HG03565 (cell line): ENCODE measurements at regions not wholly inside any gene's neighbourhood (a gene's known extent, or its start where the extent isn't known, plus 50 kb on each side); places are given as distances from the start of the nearest gene placed in this dataset.
"Not testable (repeated sequence)": the region's sequence is repeated elsewhere in the genome, so short reads cannot be mapped to it uniquely, and the experiment has no call there.

Source experiments
- ATAC-seq: cut with Tn5 transposase; IDR thresholded peaks from one replicate; pipeline ENCODE4 v1.9.1; 2021; ENCODE audit warnings: mild to moderate bottlenecking, moderate library complexity; ENCODE audit not compliant: unreplicated experiment

DNA sequence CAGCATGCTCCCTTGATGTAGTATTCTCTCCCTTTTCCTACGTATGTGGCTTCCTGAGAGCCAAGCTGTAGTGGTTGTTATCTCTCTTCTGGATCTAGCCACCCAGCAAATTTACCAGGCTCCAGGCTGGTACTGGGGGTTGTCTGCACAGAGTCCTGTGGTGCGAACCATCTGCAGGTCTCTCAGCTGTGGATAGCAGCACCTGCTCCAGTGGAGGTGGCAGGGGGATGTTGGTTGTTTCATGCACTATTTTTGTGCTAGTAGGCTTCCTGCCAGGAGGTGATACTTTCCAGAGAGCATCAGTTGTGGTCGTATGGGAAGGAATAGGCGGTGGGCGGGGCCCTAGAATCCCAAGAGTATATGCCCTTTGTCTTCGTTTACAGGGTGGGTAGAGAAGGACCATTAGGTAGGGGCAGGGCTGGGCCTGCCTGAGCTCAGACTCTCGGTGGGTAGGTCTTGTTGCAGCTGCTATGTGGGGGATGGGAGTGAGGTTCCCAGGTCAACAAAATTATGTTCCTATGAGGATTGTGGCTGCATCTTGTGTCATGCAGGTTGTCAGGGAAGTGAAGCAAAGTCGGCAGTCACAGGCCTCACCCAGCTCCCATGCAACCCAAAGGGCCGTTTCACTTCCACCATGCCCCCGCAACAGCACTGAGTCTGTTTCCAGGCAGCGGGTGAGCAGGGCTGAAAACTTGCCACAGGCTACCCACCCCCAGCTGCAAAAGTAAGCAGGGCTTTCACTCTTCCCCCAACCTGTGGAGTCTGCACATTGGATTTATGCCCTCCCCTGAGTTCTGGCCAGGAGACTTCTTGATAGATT lies 1139.5 kb downstream of the BCL11A start:
- ATAC-seq: no peak

DNA sequence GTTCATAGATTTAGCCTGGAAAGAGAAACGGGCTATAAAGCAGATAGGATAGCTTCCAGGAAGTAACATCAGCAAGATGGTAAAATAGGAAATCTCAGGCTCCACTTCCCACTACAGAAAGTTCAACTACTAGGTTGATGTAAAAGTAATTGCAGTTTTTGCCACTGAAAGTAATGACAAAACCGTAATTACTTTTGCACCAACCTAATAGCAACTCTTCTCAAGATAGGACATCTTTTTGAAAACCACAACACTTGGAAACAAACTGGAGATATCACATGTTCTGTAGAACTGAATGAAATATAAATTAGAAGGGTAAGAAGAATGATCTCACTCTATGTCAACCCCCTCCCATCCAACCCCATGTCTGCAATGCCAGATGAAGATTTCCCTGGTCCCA lies 1154.3 kb downstream of the BCL11A start:
- ATAC-seq: no peak

DNA sequence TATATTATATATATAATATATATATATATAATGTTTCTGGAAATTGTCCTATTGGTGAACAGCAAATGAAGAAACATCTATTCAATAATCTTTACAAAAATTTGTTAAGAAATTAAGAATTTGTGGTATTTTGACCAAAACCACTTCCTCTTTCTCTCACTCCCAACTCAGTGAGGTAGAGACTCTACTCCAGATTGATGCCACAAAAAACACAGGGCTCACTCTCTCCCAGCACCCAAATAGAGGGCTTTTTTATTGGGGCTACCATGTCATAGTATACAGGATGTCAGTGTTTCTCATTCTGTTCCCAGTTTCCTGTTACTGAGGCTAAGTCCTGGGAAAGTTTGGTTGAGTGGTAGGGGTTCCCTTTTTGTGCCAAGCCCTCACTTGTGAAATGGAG lies 1155.4 kb downstream of the BCL11A start:
- no peak for ATAC-seq

DNA sequence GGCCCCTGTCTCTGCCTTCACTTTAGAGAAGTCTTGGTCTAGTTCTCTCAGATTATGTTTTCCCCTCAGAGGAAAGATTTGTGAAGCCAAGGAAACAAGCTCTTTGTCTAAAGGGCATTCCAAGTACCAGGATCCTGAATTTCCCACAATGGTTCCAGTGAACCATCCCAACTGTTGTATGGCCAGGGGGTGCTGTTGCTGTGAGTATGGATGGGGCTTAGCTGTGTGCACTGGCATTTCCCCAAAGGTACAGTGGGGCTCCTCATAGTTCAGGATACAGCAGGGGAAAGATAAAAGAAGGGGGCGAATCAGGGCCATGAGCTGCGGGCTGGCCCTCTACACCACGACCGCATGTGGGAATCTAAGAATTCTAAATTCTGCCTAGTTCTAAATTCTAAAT lies 1154.0 kb upstream of the FANCL start:
- no peak for ATAC-seq

DNA sequence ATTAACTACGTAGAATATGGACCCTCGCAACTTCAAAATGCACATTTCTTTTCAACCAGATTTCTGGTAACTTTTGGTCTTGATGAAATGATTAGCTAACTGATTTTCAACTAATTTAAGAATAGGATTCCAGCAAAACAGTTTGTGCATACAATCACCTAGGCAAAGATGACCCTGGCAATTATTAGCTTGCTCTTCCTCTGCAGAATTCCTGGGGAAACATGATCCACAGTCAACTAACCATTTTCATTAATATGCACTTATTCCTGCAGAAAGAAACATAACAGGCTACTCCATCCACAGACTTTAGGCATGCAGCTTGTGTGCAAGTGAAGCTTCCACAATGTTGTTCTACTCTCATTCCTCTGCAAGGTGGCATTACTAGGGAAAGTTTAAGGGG lies 1150.8 kb upstream of the FANCL start:
- ATAC-seq: no peak

DNA sequence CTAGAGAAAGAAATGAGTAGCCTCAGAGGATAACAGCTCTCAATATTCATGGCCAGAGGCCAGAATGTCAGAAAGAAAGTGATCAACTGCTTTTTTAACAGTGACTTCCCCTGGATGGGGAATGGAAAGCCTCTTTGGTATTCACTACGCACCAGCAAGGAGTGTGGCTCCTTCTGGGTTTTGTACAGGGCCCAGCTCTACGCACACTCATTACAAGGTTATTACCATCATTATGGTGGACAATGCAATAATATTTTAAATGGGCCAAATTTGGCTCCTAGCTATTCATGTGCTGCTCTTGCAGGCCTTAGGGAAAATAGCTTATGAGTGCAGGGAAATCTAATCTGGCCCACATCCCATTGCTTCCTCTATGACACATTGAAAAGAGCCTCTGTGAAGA lies 1149.5 kb upstream of the FANCL start:
- ATAC-seq: no peak

DNA sequence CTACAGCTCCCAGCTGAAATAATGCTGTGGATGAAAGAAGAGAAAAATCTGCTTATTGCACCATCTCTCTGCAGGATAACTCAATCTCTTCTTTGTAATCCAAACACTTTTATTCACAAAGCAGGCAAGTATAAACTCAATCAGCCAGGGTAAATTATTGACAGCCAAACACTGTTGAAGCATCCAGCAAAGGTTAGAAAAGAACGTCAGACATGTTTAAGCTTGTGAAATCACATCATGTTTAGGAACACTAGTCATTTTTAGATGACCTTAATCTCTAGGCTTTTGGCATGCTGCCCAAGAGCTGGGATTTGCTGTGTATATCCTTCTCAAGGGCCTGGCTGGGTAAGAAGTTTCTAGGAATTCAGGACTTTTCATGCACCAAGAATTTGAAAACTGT lies 1148.1 kb upstream of the FANCL start:
- ATAC-seq: no peak

DNA sequence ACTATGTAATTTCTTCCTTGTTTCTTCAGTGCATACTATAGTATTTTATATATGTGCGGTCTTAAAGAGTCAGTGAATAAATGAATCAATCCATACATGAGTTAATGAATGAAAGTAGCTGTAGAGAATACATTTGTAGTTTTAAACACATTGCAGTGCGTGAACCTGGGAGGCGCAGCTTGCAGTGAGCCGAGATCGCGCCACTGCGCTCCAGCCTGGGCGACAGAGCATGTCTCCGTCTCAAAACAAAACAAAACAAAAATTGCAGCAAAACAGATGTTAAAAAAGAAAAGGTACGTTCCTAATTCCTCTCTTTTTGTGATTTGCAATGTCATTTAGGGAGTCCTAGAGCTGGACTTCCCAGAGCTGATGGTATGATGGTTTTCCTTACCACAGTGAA lies 1144.8 kb upstream of the FANCL start:
- ATAC-seq: no peak

DNA sequence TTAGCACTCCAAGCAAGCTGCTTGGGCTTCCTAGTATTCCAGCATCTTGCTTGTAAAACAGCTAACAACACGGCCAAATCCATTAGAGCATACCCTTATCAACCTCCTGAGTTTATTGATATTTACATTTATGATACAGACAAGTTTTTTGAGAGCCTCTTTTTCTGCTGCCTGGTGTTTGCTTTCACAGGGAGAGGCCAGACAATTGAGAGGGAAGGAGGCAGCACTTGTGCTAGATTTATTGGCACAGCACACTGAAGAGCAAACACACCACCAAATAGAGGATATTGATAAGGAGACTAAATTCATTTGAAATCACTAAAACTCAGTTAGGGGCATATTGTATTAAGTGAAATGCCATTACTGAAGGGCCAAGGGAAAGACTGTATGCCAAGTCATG lies 1142.3 kb upstream of the FANCL start:
- no peak for ATAC-seq

DNA sequence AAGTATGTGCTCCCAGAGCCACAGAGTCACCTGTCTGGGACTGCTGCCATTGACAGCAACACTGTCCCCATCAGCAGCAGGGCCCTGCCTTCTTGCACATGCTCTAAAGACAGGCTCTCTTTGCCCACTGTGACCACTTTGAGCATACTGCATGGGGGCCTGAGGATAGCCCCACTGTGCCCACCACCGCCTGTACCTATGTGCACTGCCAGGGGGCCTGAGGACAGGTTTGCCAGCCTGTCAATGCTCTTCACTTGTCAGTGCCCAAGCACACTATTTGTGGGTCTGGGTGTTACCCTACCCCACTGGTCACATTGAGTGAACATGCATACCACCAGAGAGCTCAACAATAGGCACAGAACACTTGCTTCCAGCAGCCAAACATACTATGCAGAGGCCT lies 1137.0 kb upstream of the FANCL start:
- no peak for ATAC-seq

DNA sequence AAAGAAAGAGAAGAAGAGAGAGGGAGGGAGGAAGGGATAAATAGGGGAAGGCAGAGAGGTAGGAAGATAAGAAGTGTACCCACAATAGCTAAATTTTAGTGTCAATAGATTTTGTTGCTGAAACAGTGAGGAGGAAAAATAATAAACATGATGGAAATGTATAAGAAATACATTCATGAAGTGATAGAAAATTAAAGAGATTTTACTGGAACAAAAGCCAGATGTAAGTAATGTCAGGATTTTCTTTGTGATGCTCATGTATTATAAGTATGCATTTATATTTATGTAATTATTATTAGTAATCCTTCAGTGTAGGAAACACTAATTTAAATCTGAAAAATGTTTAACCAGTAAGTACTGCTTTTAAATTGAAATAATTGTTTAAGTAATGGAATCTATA lies 1125.2 kb upstream of the FANCL start:
- no peak for ATAC-seq

DNA sequence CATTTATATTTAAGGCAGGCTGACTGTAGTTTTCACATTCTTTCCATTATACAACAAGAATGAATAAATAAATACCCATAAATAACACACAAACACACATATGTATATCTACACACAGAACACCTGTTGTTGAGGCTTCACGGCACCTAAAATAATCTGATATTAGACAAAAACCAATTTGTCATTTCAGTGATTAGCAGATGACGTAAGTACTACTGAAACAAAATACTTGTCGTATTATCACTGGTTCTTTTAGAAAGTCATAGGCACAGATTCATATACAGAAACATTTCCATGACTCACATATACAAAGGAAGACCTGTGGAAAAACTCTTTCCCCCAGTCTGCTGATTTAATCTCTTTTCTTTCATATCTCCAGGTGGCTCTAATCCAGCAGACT lies 1113.4 kb upstream of the FANCL start:
- ATAC-seq: no peak

DNA sequence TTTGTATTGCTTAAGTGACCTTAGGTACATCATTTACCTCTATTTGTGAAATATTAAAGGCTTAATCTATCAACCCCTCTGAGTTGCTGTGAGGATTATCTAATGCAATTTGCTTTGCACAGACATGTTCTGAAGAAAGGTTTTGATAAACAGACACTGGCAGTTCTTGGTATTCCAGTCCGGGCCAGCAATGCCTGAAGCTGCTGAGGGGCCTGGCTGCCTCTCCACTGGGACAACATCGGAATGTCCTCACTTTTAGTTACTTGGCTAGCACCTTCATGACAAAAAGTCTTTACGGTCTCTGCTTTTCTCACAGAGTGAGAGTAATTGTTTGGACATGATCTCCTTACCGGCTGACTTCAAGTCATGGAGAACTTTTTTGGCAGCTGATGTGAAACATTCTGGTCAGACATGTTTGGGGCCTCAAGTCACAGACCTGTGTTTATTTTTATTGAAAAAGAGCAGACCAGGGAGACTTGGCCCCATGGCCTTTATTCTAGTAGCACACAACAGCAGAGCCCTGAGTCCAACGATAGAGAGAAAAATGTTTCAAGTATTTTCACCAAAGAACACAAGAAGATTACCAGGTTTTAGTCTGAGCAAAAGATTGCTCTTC lies 1112.3 kb upstream of the FANCL start:
- no peak for ATAC-seq

DNA sequence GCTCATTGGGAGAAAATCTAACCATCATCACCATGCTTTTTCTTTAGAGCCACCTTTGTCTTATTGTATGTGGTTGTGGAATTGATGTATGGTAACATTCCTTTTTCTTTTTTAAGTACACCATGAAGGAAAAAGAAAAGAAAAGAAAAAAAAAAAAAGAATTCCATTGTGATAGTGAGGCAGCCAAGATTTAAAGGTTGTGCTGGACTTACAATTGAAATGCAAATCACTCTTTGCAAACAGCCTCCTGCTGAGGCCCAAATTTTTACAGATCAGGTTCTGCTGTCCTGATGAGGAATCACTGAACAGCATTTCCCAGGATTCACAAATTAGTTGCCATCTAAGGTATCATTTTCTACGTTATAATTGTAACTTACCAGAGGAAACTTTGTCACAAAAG lies 1101.0 kb upstream of the FANCL start:
- ATAC-seq: no peak

DNA sequence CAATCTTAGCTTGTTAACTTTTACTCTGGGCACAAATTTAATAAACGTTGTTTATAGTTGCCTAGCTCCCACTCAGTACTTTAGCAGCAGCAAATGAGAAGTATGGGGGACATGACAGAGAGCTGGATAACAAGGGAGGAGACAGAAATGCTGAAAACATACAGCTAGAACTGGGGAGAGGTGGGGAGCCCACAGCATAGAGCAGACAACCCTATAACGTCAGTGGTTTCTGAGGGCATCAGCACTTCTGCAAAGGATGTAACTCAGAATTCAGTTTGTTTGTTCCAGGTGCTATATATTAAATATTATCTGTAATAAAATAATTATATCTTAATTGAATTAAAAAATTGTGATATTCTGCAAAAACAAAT lies 1098.7 kb upstream of the FANCL start:
- ATAC-seq: no peak

DNA sequence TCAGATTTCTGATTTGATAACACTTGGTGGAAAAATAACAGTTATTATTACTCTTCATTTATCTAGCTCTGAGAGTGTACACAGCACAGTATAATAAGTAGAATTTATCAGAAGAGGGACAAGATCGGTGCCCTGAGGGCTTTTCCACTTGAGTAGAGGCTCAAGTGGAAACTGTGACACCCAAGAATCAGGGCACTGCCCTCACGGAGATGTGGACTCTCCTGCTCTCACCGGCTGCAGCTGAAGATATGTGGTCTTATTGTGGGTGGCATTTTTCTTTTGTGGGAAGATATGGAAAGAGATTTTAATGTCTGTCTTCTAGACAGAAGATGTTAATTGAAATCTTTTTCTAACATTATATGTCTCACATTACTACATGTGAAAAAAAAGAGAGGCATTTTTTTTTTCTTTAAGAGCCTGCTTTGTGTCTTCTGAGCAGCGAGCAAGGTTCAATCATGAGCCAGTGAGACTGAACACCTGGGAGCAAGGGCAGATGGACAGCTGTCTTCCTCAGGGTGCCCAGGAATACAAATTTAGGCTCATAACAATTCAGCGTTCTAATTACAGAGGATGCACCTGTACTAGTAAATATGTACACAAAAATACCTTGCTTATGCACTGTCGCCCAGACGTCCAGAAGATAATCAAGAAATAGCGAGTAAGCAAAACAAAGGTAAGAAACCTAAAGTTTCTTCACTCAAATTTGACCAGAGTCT lies 1098.2 kb upstream of the FANCL start:
- no peak for ATAC-seq

DNA sequence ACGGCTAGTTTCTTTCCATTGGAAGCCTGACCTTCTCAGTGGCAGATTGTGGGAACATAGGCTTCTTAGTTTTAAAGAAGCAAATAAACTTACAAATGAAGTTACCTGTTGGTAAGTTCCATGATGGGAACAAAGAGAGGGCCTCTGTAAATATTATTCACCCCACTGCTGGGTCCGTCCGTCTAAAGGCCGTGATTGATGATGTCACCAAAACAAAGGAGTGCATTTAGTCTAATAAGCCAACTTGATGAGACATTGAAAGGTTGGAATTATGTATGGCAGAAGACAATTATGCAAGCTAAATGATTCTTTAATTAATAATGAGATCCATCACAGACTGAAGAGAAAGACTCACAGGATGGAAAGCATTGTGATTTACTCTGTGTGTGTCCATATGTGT lies 1091.9 kb upstream of the FANCL start:
- no peak for ATAC-seq

DNA sequence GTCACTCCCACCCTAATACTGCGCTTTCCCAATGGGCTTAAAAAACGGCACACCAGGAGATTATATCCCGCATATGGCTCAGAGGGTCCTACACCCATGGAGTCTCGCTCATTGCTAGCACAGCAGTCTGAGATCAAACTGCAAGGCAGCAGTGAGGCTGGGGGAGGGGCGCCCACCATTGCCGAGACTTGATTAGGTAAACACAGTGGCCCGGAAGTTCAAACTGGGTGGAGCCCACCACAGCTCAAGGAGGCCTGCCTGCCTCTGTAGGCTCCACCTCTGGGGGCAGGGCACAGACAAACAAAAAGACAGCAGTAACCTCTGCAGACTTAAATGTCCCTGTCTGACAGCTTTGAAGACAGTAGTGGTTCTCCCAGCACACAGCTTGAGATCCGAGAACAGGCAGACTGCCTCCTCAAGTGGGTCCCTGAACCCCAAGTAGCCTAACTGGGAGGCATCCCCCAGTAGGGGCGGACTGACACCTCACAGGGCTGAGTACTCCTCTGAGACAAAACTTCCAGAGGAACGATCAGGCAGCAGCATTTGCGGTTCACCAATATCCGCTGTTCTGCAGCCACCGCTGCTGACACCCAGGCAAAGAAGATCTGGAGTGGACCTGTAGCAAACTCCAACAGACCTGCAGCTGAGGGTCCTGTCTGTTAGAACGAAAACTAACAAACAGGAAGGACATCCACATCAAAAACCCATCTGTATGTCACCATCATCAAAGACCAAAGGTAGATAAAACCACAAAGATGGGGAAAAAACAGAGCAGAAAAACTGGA lies 1085.6 kb upstream of the FANCL start:
- not testable (repeated sequence) for ATAC-seq

DNA sequence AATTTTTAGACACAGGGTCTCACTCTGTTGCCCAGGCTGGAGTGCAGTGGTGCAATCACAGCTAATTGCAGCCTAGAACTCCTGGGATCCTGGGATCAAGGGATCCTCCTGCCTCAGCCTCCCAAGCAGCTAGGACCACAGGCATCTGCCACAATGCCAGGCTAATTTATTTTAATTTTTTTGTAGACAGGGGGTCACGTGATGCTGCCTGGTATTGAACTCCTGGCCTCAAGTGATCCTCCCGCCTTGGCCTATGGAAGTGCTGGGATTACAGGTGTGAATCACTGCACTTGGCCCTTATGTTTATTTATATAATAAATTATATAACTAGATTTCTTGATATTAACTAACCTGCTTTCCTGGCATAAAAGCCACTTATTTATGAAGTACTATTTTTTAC lies 1081.7 kb upstream of the FANCL start:
- no peak for ATAC-seq

DNA sequence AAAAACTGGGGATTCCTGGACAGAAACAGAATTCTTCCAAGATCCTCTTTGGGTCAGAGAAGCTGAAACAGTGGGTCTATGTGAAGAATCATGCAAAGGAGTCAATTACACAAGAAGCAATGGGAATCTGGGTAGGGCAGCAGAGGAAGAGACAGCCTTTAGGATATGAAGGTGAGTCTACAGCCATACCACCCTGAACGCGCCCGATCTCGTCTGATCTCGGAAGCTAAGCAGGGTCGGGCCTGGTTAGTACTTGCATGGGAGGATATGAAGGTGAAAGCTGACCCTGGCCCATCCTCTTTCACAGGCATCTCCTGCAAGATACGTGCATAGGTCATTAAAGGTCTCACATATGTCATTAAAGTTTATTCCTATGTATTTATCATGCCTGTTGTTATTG lies 1080.9 kb upstream of the FANCL start:
- ATAC-seq: no peak

DNA sequence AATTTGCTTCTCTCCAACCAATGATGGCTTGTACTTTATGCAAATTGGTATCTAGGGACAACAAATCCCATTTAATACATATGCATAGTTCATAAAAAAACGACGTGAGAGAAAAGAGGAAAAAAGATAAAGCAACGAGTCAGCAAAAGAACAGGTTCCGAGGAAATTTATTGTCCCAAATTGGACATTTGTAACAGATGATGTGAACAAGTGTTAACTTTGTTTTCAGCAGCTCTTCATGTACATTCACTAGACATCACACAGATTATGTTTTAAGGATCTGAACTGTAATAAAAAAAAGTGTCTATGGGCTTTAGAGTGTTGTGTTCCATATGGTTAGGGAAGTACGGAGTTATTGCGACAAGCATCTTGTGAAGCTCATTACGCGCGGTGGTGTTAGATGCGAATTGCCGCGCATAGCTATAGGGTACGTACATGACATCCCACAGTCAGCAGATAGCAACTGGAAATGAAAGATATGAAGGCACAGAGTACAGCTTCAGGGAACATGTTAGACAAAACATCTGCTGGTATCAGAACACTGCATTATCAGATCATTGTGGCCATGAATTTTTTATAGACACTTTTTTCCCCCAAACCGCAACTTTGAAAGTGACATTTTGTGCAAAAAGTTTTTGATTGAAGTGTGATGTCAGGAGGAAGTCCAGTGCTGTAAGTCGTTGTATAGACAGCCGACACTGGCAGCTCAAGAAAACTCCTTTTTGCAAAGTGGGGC lies 1073.1 kb upstream of the FANCL start:
- ATAC-seq: no peak
